Stromal cell of bone marrow (primary cell): ENCODE measurements at regions not wholly inside any gene's neighbourhood (a gene's known extent, or its start where the extent isn't known, plus 50 kb on each side); places are given as distances from the start of the nearest gene placed in this dataset.
"Not testable (repeated sequence)": the region's sequence is repeated elsewhere in the genome, so short reads cannot be mapped to it uniquely, and the experiment has no call there.

ENCODE experiments used
- DNase-seq: peaks from one replicate; pipeline ENCODE4 v3.0.0-alpha.2; 2012; ENCODE audit warnings: low read depth

DNA sequence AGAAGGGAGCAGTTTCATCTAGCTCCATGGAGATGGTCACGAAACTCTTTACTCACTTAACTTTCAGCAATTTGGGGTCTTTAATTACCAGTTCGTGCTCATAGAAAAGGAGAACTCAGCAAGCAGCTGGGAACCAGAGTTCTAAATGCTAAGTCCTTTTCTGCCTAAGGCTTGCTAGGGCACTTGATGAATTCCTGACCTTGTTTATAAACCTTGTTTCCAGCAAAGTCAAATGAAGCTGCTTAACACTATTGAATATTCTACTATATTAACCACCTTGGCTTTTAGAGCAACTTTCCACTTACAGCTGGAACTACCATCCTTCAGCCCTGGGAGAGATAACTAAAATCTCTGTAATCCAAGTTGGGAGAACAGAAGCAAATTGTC lies 79.5 kb upstream of the TSC22D2 start:
- DNase-seq = no peak

DNA sequence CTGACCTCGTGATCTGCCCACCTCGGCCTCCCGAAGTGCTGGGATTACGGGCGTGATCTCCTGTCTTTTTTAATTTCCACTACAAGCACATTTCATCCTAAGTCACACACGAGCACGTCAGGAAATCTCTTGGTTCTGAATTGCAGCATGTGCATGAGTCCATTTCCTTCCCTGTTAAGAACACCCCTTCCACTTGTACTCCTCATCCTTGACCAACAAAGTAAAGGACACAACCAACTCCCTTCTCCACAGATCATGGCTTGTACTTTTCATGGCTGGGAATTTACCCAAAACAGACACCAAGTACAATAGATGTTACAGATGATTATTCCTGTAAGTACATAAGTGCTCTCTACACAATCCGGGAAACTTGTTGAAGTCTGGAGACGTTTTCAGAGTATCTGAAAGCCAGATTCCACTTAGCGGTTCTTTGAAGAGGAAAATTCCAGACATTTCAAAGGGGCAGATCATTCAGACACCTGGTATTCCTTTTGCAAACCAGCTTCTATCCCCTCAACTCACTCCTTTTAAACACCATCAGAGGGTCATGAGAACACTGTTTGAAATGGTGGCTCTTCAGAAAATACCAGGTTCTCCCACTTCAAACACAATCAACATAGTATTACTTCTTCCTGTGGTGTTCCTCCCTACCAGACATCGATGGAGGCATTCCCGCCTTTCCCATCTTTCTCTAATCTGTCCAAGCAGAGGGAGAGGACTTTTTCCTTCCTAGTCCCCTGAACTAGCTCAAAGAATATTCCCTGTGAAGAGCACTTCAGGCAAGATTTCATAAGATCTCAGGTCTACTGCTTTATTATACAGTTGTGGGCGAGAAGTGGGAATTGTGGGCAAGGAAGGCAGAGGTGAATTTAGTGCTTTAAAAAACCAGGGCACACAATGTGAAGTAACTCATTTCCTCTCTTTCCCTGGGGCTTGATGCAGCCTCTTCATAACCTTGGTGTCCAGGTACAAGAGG lies 80.1 kb upstream of the TSC22D2 start:
- DNase-seq = no peak

DNA sequence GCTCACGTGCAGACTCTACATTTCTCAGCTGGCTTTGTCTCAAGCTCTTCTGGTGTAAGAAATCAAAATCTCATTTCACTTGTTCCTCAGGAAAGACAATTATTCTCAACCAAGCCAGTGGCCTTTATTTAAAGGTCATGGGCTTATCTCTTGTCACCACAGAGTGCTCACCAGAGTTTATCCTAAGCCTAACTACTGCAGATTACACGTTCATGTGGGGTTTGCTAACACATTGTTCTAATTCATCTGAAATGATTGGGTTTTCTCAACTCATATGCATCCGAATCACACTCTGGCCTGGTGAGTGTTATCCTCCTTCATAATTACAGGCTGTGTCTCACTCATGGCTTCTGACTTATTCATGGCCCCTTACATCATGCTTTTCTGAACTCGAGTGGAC lies 83.3 kb upstream of the TSC22D2 start:
- DNase-seq = no peak

DNA sequence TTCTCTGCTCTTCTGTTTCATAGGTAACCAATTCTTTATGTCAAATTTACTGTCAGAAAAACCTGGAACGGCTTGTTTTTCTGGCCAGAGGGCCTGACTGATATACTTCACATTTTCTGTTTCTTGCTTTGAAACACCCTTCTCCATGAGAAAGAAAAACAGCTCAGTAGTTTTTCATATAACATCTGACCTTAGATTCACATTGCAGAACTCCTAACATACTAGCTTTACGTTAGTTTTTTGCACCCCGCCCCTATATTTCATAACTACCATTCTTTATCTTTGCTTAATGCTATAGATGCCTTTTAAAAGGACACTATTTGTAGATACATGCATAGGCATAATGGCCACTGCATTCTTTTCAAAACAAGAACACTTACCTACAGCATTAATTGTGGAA lies 83.9 kb upstream of the TSC22D2 start:
- no peak for DNase-seq

DNA sequence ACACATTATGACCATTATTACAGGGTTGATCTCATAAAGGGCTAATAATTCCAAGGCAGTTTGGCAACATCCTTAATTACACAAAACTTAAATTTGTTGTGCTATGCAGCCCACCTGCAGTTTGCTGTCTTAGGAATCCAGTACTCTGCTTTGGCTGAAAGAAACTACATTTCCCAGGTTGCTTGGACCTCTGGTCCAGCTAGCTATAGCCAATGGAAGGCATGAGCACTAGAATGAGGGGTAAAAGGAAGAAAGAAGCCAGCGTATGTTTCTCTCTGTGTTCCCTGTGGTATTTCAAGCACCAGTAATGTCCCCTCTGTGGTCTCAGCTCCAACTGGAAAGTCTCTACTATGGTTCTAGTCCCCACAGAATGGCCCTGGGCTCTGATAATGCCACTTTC lies 84.3 kb upstream of the TSC22D2 start:
- no peak for DNase-seq

DNA sequence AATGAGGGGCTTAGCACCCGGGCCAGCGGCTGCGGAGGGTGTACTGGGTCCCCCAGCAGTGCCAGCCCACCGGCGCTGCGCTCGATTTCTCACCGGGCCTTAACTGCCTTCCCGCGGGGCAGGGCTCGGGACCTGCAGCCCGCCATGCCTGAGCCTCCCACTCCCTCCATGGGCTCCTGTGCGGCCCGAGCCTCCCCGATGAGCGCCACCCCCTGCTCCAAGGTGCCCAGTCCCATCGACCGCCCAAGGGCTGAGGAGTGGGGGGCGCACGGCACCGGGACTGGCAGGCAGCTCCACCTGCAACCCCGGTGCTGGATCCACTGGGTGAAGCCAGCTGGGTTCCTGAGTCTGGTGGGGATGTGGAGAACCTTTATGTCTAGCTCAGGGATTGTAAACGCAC lies 85.0 kb upstream of the TSC22D2 start:
- DNase-seq = not testable (repeated sequence)

DNA sequence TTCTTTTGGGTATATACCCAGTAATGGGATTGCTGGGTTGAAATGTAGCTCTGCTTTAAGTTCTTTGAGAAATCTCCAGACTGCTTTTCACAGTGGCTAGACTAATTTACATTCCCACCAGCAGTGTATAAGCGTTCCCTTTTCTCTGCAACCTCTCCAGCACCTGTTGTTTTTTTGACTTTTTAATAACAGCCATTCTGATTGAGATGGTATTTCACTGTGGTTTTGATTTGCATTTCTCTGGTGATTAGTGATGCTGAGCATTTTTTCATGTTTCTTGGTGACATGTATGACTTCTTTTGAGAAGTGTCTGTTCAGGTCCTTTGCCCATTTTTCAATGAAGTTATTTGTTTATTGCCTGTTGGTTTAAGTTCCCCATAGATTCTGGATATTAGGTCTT lies 87.1 kb upstream of the TSC22D2 start:
- not testable (repeated sequence) for DNase-seq

DNA sequence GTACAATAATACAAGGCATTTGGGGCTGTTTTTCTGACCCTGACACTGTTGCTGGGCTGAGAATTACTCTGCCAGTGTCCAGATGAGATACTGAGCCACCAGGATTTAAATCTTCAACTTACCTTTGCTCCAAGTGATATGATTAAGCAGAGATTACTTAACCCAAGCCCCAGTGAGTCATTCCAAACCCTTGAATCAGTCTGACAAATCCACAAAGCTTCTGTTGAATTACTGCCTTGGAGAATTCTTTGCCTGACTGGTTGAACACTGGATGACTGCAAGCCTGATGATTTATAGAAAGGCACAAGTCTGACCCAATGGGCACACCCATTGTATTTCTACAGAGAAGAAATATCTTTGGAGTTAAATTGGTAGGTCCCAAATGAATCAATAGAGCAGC lies 88.2 kb upstream of the TSC22D2 start:
- DNase-seq = peak; percentile 93

DNA sequence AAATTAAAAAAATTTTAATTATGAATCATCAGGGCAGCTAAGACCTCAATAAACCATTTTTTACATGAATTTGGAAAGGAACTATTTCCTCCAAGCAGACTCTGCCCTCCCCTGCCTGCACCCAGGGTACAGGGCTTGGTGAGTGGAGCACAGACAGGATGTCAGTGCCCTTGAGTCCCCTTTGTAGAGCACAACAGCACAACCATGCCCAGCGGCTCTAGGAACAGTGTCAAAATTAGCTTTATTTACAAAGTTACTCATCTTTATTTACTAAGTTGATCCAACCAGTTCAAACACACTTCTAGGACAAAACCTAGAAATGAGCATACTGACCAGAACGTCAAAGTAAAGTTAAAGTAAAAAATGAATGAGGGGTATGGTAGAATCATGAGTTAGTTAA lies 90.6 kb upstream of the TSC22D2 start:
- no peak for DNase-seq

DNA sequence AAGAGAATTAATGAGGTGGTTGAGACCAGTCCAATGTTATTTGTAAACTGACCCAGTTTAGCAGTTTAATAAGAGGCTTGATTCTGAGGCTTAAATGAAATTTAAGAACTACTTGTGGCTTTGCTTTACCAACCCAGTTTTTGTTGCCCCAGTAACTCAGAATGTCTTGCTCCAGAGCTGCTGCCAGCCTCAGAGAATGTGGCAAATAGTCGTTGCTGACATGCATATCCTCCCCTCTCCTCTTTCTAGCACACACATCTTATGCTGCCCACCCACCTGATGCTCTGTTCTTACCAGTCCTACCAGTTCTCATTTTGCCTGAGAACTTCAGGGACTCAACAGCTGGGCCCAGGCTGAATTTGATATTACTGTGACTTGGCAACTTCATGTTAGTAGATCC lies 92.4 kb upstream of the TSC22D2 start:
- DNase-seq = no peak

DNA sequence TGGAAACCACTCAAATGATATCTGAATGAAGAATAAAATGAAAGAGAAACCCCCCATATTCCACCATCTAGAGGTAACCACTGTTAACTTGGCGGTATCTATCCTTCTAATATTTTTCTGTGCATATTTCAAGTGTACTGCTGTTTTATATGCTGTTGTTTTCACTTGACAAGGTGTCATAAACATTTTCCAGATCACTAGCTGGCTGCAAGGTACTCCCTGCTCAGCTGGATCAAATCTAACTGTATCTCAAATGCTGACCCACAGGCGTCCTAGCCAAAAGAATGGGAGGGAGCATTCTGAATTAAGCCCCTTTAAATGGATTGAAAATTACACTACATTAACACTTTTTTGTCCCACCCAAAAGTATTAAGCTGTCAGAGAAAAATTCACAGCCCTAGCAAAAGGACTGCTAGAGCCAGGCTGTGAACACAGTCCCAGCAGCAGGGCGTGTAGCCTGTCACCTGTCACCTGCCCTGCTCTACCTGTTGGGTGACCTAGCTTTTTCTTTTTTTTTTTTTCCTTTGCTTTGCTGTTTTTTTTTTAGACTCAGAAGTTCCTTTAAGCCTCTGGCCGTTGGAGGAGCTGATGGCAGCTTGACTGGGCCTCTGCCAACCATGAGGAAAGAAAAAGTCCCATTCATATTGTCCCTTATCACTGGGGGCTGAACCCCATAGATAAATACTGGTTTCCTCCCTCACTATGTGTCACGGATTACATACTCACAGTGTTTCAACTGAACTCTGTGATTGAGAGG lies 93.7 kb upstream of the TSC22D2 start:
- DNase-seq = no peak

DNA sequence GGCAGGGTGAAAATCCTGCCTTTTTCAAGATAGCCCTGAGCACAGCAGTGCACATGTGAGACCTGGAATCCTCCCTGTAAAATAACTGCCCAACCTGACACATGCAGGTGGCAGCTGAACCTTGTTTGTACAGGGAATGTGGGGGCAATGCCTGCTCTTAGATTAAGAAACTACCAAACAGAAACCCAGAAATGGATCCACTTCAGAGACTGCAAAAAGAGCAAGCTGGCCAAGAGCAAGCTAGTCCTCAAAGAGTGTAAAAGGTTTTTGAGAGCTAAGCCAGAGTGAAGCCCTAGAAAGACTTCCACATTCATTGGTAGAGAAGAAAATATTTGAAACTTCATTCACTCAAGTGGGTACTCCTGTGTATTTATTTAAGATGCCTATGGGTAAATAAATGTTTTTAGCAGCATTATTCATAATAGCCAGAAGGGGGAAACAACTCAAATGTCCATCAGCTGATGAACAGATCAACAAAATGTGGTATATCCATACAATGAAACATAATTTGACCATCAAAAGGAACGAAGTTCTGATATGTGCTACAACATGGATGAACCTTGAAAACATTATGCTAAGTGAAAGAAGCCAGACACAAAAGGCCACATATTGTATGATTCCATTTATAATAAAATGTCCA lies 96.0 kb upstream of the TSC22D2 start:
- DNase-seq = no peak

DNA sequence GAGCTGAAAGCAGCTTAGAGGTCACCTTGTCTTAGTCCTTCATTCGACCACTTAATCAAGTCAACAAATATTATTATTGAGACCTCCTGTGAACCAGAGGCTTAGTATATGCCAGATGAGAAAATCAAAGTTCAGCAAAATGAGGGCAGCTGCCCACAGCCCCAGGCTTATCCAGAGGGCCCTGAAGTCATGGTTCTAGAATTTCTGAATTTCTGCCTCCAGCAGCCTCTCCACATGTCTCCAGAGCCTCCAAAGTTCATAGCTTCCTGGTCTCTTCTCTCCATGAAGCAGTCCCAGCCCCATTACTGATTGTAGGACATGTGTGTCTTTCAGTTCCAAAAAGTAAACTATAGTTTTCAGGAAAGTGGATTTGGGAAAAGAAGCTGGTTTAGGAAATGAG lies 96.9 kb upstream of the TSC22D2 start:
- no peak for DNase-seq

DNA sequence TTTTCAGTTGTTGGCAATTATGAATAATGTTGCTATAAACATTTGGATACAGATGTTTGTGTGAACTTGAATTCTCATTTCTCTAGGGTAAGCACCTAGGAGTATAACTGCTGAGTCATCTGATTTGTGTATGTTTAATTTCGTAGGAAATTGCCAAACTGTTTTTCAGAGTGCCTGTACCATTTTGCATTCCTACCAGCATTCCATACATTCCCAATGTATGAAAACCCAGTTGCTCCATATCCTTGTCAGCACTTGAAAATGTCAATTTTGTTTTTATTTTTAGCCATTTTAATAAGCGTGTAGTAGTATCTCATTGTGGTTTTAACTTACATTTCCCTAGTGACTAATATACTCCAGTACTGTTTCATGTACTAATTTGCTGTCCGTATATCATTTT lies 98.5 kb upstream of the TSC22D2 start:
- no peak for DNase-seq

DNA sequence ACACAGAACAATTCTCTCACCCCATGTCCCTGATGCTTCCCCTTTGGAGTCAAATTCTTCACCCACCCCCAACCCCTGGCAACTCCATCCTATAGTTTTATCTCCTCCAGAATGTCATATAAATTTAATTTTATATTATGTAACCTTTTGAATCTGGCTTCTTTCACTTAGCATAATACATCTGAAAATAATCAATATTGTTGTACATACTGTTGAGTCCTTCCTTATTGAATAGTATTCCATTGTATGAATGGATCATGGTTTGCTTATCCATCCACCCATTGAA lies 98.9 kb upstream of the TSC22D2 start:
- DNase-seq = no peak

DNA sequence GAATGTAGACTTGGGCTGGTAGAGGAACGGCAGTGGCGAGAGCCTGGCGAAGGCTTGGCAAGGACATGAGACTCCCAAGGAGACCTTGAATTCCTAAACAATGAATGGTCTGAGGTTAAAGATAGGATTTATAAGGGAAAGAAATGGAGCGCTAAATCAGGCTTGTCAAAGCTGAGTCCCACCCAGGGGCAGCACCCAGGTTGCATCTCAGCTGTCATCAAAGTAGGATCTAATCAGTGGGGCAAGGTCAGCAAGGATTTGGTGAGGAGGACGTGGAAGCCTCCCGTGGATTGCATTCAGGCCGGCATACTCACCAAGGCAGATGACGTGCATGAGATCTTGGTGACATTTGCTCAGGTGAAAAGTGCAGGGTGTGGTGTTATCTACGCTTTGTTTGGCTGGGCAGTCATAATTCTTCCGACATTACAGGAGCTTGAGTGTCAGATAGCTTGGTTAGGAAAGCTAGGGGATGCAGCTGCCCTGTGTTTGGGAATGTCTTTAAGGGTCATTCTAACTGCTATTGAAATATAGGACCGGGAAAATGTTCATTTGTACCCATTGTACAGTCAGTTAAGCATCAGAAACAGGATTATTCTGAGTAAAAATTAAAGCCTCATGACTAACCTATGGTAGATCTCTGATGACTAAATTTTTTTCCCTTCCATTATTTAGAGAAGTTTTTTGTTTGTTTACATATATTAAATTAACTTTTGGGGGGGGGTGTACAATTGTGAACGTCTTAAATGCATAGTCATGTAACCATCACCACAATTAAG lies 99.4 kb upstream of the TSC22D2 start:
- no peak for DNase-seq

DNA sequence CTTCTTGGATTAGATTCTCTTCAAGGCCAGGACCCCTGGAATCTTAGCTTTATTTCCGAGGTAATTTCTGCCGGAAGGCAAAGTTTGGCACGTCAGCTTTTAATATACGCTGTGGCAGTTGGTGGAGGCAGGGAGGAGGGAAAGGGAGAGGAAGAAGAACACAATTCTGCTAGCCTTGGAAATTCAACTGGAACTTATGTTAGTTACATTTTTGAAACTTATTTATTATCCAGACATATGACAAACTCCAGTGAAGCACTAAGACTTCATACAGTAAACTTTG lies 100.1 kb upstream of the TSC22D2 start:
- no peak for DNase-seq

DNA sequence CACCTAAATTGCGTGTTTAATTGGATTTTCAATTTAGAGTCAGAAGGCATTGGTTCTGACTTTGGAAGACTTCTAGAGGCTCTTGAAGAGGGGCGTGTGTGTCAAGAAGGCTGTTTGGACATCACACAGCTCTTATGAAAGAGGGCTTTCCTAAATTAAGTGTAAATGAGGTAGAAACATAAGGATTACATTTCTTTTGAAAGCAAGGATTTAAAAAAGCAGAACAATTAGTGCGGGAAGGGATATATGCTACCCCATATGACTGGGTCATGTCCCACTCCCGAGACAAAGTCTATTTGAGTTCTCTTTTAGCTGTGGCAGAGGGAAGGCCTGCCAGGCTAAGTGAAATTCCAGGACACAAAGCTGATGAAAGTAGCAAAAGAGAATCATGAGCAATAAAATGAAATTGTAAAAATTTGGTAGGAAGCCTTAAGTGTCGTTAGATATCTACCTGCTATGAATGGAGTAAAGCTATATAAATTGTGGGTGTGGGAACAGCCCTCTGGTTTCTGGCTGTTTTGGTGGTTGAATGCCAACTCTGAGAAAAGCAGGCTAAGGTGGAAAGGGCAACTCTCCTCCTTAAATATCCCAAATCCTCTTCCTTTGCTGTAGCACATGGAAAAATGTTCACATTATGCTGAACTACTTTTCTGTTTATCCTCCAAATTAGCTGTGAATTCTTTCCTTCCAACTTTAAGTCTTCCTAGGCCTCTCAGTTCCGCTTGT lies 100.6 kb upstream of the TSC22D2 start:
- no peak for DNase-seq

DNA sequence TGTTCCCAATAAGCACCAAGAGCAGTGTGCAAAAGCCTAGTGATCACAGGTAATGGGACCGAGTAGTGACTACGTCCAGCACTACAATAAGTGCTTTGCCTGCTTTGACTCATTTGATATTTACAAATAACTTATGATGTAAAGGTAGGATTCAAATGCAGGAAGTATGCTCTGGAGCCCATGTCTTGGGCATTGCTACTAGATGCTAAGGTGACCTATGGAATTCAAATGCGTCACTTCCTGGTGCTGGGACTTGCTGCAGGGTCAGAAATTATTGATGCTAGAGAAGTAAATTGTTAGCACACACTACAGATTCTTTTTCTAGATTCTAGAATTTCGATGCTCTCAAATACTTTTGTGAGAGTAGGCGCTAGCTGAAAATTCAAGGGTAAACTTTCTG lies 101.2 kb upstream of the TSC22D2 start:
- DNase-seq = no peak

DNA sequence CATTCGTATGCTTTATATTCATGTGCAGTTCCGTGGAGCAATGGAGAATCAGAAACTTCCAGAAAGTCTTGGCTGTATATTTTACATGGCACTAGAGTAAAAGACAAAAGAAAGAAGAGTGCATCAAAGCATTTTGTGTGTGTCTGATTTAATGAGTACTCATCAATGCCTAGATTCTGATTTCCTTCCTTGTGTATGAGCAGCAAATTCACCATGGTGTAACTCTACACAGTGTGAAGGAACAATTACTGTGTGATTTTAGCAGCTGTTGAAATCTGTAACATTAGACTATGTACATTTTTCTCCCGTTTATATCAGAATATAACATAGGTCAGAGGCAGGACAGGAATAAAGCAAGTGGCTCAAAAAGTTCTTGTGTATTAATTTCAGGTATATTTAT lies 102.0 kb upstream of the TSC22D2 start:
- DNase-seq = no peak

DNA sequence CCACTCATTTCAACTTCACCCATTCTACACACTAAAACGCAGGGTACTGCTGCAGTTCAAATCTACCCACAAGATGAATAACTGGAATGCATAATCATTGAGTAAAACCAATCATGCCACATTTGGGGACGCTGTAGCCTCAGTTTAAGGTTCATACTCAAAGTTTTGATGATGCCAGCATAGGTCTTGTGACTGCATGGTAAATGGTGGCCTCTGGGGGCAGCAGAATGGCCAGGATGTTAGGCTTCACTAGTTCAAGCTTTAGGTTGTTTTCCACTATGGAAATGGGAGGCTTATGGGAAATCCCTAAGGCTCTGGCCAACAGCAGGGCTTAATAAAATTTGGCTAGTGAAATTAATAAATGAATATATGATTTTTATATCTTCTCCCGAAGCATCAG lies 104.3 kb upstream of the TSC22D2 start:
- DNase-seq = no peak

DNA sequence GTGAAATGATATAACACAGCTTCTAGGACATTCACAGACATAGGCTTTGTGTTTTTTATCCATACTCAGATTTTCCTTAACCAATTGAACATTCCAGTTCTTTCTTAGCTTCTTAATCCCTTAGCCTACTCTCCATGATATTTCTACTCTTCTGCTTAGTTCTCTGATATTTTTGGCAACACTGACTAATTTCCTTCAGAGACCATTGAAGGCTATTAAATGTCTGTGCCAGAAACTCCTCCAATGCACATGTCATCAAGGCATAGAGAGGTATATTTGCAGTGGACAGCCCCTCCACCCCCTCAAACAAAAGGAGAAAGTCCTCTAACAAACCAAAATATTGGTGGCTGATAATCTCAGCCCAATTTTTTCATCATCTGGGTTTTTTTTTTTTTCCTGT lies 105.9 kb upstream of the TSC22D2 start:
- no peak for DNase-seq
